H7 (cell line): ENCODE measurements at regions not wholly inside any gene's neighbourhood (a gene's known extent, or its start where the extent isn't known, plus 50 kb on each side); places are given as distances from the start of the nearest gene placed in this dataset.
"Not testable (repeated sequence)": the region's sequence is repeated elsewhere in the genome, so short reads cannot be mapped to it uniquely, and the experiment has no call there.

Experiments used
- DNase-seq: peaks from one replicate; pipeline ENCODE4 v3.0.0; 2012
- H3K27me3 ChIP-seq: 2 replicates; pipeline ENCODE4 v1.6.0; 2011; ENCODE audit warnings: mild to moderate bottlenecking, low read length; ENCODE audit not compliant: control insufficient read depth, insufficient read depth
- H3K36me3 ChIP-seq: replicated peaks from 2 replicates; pipeline ENCODE4 v1.5.1; 2011; ENCODE audit warnings: low read length; ENCODE audit not compliant: control insufficient read depth, insufficient read depth
- H3K4me3 ChIP-seq: 2 replicates; pipeline ENCODE4 v1.5.1; 2011; ENCODE audit warnings: low read depth, mild to moderate bottlenecking, control low read depth, low read length, moderate library complexity; ENCODE audit not compliant: insufficient read depth

- Histone ChIP-seq H3K36me3 (no peaks in the 10 kb centered on the region), H3K27me3 (no peaks in the 10 kb centered on the region), H3K4me3 (no peak overlapping the region)
- DNase-seq = no peak
Observed at GRCh38 chr19:33866696-33867095, 70.0 kb downstream of the KCTD15 start.

- no peak for DNase-seq
- no peak overlapping the region for H3K4me3 ChIP-seq
Observed at GRCh38 chr19:33868076-33868735, 71.5 kb downstream of the KCTD15 start.

GRCh38 chr19:33868788-33869412 is 72.2 kb downstream of the KCTD15 start:
- no peak overlapping the region for H3K4me3 ChIP-seq
- no peaks in the 10 kb centered on the region for H3K27me3 ChIP-seq
- peak; percentile 66 for DNase-seq
- no peaks in the 10 kb centered on the region for H3K36me3 ChIP-seq

More at GRCh38 chr19:33868076-33868735, 71.5 kb downstream of the KCTD15 start:
- H3K36me3 ChIP-seq = no peaks in the 10 kb centered on the region
- H3K27me3 ChIP-seq = no peaks in the 10 kb centered on the region

GRCh38 chr19:33870298-33870932 is 73.7 kb downstream of the KCTD15 start:
- H3K4me3 ChIP-seq, H3K27me3 ChIP-seq, DNase-seq, H3K36me3 ChIP-seq: not testable (repeated sequence)

GRCh38 chr19:33871605-33872004 is 74.9 kb downstream of the KCTD15 start:
- Histone ChIP-seq H3K27me3 (no peaks in the 10 kb centered on the region), H3K4me3 (no peak overlapping the region), H3K36me3 (no peaks in the 10 kb centered on the region)
- no peak for DNase-seq

- no peaks in the 10 kb centered on the region for H3K36me3 ChIP-seq
- no peaks in the 10 kb centered on the region for H3K27me3 ChIP-seq
- DNase-seq = no peak
- no peak overlapping the region for H3K4me3 ChIP-seq
Observed at GRCh38 chr19:33872445-33873320, 76.0 kb downstream of the KCTD15 start.

- Histone ChIP-seq H3K27me3 (no peaks in the 10 kb centered on the region), H3K4me3 (no peak overlapping the region), H3K36me3 (no peaks in the 10 kb centered on the region)
- no peak for DNase-seq
Observed at GRCh38 chr19:33875071-33875470, 78.4 kb downstream of the KCTD15 start.

GRCh38 chr19:33876192-33876591 is 79.5 kb downstream of the KCTD15 start:
- H3K36me3 ChIP-seq = no peaks in the 10 kb centered on the region
- no peak for DNase-seq
- no peak overlapping the region for H3K4me3 ChIP-seq
- H3K27me3 ChIP-seq = no peaks in the 10 kb centered on the region

GRCh38 chr19:33878030-33878544 is 81.4 kb downstream of the KCTD15 start:
- Histone ChIP-seq H3K27me3 (no peaks in the 10 kb centered on the region), H3K4me3 (no peak overlapping the region), H3K36me3 (no peaks in the 10 kb centered on the region)
- no peak for DNase-seq

GRCh38 chr19:33878910-33879810 is 82.5 kb downstream of the KCTD15 start:
- Histone ChIP-seq H3K4me3 (no peak overlapping the region), H3K27me3 (no peaks in the 10 kb centered on the region), H3K36me3 (no peaks in the 10 kb centered on the region)
- no peak for DNase-seq

- no peaks in the 10 kb centered on the region for H3K27me3 ChIP-seq
- no peak overlapping the region for H3K4me3 ChIP-seq
- H3K36me3 ChIP-seq = no peaks in the 10 kb centered on the region
- peak; percentile 62 for DNase-seq
Observed at GRCh38 chr19:33879818-33880575, 83.3 kb downstream of the KCTD15 start.

GRCh38 chr19:33883859-33884519 is 87.3 kb downstream of the KCTD15 start:
- Histone ChIP-seq H3K27me3 (no peaks in the 10 kb centered on the region), H3K4me3 (no peak overlapping the region; the same call in 1 of the 2 replicates), H3K36me3 (no peaks in the 10 kb centered on the region)
- peak; percentile 61 for DNase-seq

- Histone ChIP-seq H3K36me3 (no peaks in the 10 kb centered on the region), H3K4me3 (no peak overlapping the region), H3K27me3 (no peaks in the 10 kb centered on the region)
- no peak for DNase-seq
Observed at GRCh38 chr19:33885236-33885635, 88.6 kb downstream of the KCTD15 start.
